Urinary bladder (tissue), 3 donors: ENCODE measurements at regions not wholly inside any gene's neighbourhood (a gene's known extent, or its start where the extent isn't known, plus 50 kb on each side); places are given as distances from the start of the nearest gene placed in this dataset.

Experiments used
- DNase-seq: peaks from one replicate; pipeline ENCODE4 v3.0.0-alpha.2; 2015; ENCODE audit errors: extremely low spot score
- H3K27ac ChIP-seq: one replicate; pipeline ENCODE4 v1.5.1; 2013; ENCODE audit warnings: low read depth, mild to moderate bottlenecking, moderate library complexity
- H3K36me3 ChIP-seq: one replicate; pipeline ENCODE4 v1.6.1; 2013; ENCODE audit warnings: mild to moderate bottlenecking, moderate library complexity; ENCODE audit not compliant: insufficient read depth
- H3K4me1 ChIP-seq: one replicate; pipeline ENCODE4 v1.6.1; 2013; ENCODE audit warnings: mild to moderate bottlenecking, moderate library complexity; ENCODE audit not compliant: insufficient read depth
- H3K4me3 ChIP-seq: one replicate; pipeline ENCODE4 v1.5.1; 2013; ENCODE audit warnings: low read depth, low read length
- WGBS: extraction: QIAGEN DNeasy Blood & Tissue Kit; methylation state at CpG from one replicate; pipeline ENCODE4 v1.1.7; 2013; 5-methylcytosine and 5-hydroxymethylcytosine counted together
- donor health status: healthy with polysubstance abuse.
- donor health status: healthy.

DNA sequence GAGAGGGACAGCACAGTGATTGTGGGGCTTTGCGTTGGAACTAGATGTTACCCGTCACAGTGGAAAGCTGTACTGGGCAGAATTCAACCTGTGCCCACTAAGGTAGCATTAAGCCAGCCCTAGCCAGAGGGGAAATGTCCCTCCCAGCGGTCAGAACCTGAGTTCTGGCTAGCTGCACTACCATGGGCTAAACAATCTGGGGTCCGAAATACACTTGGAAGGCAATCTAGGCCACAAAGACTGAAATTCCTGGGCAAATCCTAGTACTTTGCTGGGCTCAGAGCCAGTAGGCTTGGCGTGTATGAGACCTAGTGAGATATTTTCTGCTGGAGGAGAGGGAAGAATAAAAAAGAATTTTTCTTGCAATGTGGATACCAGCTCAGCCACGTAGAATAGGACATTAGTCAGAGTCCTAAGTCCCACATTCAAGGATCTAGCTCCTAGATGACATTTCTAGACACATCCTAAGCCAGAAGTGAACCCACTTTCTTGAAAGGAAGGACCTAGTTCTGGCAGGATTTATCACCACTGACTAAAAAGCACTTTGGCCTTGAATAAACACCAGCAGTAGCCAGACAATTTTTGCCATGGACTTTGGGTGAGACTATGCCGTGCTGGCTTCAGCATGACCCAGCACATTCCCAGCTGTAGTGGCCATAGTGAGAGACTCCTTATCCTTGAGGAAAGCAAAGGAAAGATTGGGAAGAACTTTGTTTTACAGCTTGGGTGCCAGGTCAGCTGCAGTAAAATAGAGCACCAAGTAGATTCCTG is 618.0 kb downstream of the BRINP1 start:
- H3K4me3 ChIP-seq, result no peak overlapping the region
- no peaks in the 10 kb centered on the region for H3K36me3 ChIP-seq
- H3K4me1 ChIP-seq, result no peaks in the 10 kb centered on the region
- DNase-seq, result no peak
- WGBS, result 76% methylated on average over 7 of the region's 7 CpGs
- no peak overlapping the region for H3K27ac ChIP-seq

- no peaks in the 10 kb centered on the region for H3K4me1 ChIP-seq
- DNase-seq, result no peak
- no peaks in the 10 kb centered on the region for H3K36me3 ChIP-seq
- 56% methylated on average over 3 of the region's 3 CpGs for WGBS
- H3K27ac ChIP-seq, result no peak overlapping the region
- H3K4me3 ChIP-seq, result no peak overlapping the region
These were observed 617.4 kb downstream of the BRINP1 start for GRCh38 chr9:118751848-118752223.

DNA sequence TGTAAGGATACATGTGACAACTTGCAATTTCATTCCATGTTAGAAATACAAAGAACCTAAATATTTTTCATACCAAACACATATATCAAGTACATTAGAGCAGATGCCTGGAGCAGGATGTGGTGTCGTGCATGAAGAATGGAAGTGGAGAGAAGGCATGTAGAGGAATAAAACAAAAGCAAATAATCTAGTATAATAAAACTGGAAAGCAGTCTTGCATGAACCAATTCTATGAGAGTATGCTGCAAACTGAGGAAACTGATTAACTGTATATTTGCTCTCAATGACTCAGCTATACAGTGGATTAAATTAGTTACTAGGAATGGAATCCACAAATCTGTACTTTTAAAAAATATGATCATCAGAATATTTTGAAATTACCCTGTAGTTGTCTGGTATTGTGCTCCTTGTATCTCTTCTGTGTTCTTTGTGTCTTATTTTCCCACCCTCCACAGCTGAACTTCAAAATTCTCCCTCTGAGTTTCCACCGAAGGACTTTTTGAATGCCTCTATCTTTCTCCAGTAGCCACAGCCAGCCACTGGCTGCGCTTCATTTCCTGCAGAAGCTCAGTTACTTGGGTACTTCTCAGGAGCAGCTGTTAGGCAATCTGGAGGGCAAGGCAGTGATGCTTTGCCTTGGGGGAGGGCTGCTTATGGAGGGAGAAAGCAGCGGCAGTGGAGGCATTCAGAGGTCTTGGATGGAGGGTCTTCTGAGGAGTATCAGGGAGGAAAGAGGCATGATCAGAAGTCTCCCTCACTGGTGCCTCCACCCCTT is 608.0 kb downstream of the BRINP1 start:
- WGBS, result 75% methylated on average over 4 of the region's 4 CpGs
- no peak overlapping the region for H3K4me3 ChIP-seq
- no peak for DNase-seq
- no peak overlapping the region for H3K27ac ChIP-seq
- H3K36me3 ChIP-seq, result no peaks in the 10 kb centered on the region
- H3K4me1 ChIP-seq, result no peaks in the 10 kb centered on the region

DNA sequence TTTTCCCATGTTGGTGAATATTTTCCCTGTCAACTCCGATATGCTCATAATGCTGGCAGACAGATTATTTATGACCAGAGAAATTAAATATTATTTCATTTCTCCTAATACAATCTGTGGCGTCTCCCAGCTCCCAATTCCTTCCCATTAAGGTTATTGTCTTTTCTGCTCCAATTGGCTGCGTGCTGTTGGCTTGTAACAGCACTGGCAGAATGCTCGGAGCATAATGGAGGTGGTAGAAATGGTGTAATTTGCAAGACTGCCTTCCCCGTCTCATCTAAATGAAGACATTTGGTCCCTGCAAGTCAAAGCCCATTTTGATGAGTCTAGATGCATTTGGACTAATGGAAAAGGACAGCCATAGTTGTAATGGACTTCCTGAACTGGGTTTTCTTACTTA is 601.7 kb downstream of the BRINP1 start:
- Histone ChIP-seq H3K4me3 (no peak overlapping the region), H3K36me3 (no peaks in the 10 kb centered on the region), H3K4me1 (no peaks in the 10 kb centered on the region), H3K27ac (no peak overlapping the region)
- DNase-seq, result no peak
- WGBS, result 78% methylated on average over 5 of the region's 5 CpGs

DNA sequence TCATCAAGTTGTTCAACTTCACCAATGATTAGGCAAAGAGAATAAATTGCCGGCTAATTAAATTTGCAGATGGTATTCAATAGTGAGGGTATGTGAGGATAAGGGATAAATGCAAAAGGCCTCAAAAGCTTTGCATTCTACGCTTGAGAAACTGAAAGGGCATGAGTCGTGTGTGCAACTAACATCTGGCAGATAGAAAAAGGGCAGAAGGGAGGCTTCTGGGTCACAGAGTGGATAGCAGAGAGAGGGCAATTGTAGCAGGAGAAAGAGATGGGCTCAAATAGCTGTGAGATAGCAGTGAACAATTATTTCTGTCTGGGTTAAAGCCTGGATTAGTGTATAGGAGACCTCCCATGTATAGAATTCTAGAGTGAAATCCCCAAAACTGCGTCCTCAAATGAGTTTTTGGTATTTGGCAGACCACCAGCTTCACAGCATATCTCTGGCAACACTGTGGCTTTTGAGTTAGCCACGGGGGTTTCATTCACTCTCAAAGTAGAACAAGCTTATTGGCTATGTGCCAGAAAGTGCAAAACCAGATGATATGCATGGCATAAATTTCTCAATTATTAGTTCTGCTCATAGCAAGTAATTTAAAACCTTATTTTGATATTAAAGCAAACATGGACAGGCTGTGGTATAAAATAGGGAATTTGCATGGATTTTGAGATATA is 586.3 kb downstream of the BRINP1 start:
- no peaks in the 10 kb centered on the region for H3K4me1 ChIP-seq
- no peak for DNase-seq
- H3K4me3 ChIP-seq, result no peak overlapping the region
- WGBS, result 44% methylated on average over 5 of the region's 5 CpGs
- no peak overlapping the region for H3K27ac ChIP-seq
- H3K36me3 ChIP-seq, result no peaks in the 10 kb centered on the region

GRCh38 chr9:118784033-118784432 is 585.2 kb downstream of the BRINP1 start:
- DNase-seq, result no peak
- 32% methylated on average over 3 of the region's 3 CpGs for WGBS
- Histone ChIP-seq H3K27ac (no peak overlapping the region), H3K4me3 (no peak overlapping the region), H3K4me1 (no peaks in the 10 kb centered on the region), H3K36me3 (no peaks in the 10 kb centered on the region)

GRCh38 chr9:118785456-118785855 is 583.8 kb downstream of the BRINP1 start:
- WGBS, result 73% methylated on average over 7 of the region's 7 CpGs
- no peaks in the 10 kb centered on the region for H3K36me3 ChIP-seq
- H3K4me1 ChIP-seq, result no peaks in the 10 kb centered on the region
- no peak for DNase-seq
- no peak overlapping the region for H3K4me3 ChIP-seq
- no peak overlapping the region for H3K27ac ChIP-seq

DNA sequence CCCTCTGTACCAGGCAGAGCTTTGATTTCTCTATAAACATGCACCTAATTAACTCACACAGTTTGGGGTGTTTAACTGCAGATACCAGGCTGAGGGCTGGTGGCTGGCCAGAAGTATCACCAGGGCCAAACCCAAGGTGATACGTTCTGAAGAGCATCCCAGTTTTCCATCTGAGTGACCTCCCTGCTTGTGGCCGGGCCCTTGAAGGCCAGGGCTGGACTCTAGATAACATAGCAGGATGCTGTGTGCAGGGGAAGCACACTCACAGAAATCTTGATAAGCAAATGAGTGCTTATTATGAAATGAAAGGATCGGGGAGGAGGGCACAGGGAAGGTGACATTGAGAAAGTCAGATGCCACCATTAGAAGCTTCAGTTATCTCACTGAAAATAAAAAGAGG is 582.4 kb downstream of the BRINP1 start:
- Histone ChIP-seq H3K4me1 (no peaks in the 10 kb centered on the region), H3K36me3 (no peaks in the 10 kb centered on the region)

DNA sequence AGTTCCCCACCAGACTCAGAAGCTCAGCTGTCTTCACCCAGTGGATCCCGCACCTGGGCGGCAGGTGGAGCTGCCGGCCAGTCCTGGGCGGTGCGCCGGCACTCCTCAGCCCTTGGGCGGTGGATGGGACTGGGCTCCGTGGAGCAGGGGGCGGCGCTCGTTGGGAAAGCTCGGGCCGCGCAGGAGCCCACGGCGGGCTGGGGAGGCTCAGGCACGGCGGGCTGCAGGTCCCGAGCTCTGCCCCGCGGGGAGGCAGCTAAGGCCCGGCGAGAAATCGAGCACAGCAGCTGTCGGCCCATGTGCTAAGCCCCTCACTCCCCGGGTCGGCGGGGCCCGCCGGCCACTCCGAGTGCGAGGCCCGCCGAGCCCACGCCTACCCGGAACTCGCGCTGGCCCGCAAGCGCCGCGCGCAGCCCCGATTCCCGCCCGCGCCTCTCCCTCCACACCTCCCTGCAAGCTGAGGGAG is 560.0 kb downstream of the BRINP1 start:
- Histone ChIP-seq H3K4me1 (no peaks in the 10 kb centered on the region), H3K36me3 (no peaks in the 10 kb centered on the region), H3K27ac (no peak overlapping the region), H3K4me3 (no peak overlapping the region)
- 66% methylated on average over 47 of the region's 47 CpGs for WGBS
- DNase-seq, result no peak

More for the DNA sequence above, 582.4 kb downstream of the BRINP1 start:
- H3K27ac ChIP-seq, result no peak overlapping the region
- DNase-seq, result no peak
- H3K4me3 ChIP-seq, result no peak overlapping the region
- 32% methylated on average over 3 of the region's 3 CpGs for WGBS

DNA sequence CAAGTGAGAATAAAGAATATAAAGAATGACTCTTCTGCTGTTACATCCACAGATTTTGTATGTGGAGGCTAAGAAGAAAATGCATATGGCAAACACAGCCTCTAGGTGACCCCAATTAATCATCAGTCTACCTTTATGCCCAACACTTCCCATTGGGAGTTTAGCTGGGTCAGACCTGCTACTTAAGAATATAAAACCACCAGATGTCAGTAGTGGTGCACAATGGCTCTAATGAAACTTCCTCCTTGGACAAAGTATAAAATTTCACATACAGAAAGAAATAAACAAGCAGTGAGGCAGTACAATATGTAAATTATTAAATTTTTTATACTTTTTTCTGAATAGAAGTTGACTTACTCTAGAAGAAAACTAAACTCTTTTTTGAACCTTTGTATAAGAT is 539.9 kb downstream of the BRINP1 start:
- Histone ChIP-seq H3K4me3 (no peak overlapping the region), H3K36me3 (no peaks in the 10 kb centered on the region), H3K27ac (no peak overlapping the region), H3K4me1 (no peaks in the 10 kb centered on the region)
- DNase-seq, result no peak

- no peaks in the 10 kb centered on the region for H3K4me1 ChIP-seq
- H3K4me3 ChIP-seq, result no peak overlapping the region
- 78% methylated on average over 5 of the region's 5 CpGs for WGBS
- H3K27ac ChIP-seq, result no peak overlapping the region
- no peak for DNase-seq
- H3K36me3 ChIP-seq, result no peaks in the 10 kb centered on the region
These were observed 536.9 kb downstream of the BRINP1 start for GRCh38 chr9:118832371-118832770.

DNA sequence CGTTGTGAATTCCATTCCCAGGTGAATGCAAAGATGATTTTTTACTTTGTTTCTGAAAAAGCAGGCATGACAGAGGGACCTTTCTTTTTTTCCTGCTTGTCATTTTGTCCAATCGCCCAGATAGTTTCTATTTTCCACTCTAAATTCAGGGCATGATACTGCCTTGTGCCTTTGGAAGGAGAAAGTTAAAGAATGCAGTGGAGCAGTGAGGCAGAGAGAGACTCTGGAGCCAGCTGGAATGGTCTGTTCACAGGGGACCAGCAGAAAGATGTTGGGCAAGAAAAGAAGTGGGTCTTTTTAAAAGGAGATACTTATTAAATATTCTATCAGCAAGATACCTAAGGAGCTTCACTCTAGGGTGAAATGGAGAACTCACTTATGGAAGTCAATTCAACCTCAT is 532.3 kb downstream of the BRINP1 start:
- H3K27ac ChIP-seq, result no peak overlapping the region
- H3K4me1 ChIP-seq, result no peaks in the 10 kb centered on the region
- H3K4me3 ChIP-seq, result no peak overlapping the region
- WGBS, result 57% methylated on average over 2 of the region's 2 CpGs
- no peak for DNase-seq
- no peaks in the 10 kb centered on the region for H3K36me3 ChIP-seq

DNA sequence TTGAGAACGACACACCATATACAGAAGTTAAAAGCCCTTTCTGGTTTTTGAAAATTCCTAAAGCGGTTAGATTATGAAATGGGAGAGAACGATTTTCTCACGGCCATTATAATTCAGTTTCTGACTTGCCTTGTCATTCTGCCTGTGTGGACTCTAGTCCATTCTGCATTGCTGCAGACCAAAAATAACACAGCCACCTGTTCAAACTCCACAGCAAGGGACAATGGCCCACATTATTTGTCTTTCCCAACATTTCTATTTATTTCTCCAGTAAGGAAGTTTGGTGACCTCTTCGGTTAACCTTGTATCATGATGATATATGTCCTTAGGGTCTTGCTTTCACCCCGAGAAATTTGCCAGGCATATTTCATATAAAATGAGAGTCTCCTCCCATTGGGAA is 497.7 kb downstream of the BRINP1 start:
- Histone ChIP-seq H3K4me3 (no peak overlapping the region), H3K36me3 (no peaks in the 10 kb centered on the region), H3K4me1 (no peaks in the 10 kb centered on the region), H3K27ac (no peak overlapping the region)
- DNase-seq, result no peak
- WGBS, result 83% methylated on average over 6 of the region's 6 CpGs

DNA sequence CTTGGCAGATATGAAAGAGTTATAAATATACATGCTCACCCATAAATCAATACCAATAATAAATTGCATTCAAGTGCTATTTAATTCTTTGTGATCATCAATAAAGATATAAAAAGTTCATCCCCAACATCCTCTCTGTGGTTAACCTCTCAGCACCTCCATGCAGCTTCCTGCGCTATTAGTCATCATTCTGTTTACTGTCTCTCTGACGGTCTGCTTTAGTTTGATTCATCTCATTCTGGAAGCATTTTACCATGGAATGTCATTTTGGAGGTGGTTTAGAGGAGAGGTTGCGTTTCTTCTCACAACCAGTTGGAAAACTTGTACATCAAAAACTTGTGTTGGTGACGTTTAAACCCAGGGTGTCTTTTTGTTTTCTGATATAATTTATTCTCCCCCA is 486.6 kb downstream of the BRINP1 start:
- WGBS, result 62% methylated on average over 4 of the region's 4 CpGs
- DNase-seq, result no peak
- no peak overlapping the region for H3K4me3 ChIP-seq
- H3K36me3 ChIP-seq, result no peaks in the 10 kb centered on the region
- H3K27ac ChIP-seq, result no peak overlapping the region
- no peaks in the 10 kb centered on the region for H3K4me1 ChIP-seq
